Thyroid gland (tissue), 4 donors: ENCODE measurements at regions not wholly inside any gene's neighbourhood (a gene's known extent, or its start where the extent isn't known, plus 50 kb on each side); places are given as distances from the start of the nearest gene placed in this dataset.

Experiments used
- DNase-seq, 2 donors: peaks; one replicate each; pipeline ENCODE4 v3.0.0-alpha.2; 2019
- H3K27ac ChIP-seq, 3 donors: fragments of 200-600 bp; sonication (generic); 1 replicate in 2 of 3; 2 replicates in 1 of 3; pipeline ENCODE4 v1.5.1; 2016 to 2019; ENCODE audit warnings: mild to moderate bottlenecking in 1 of 3, moderate library complexity in 1 of 3
- H3K27me3 ChIP-seq: fragments of 200-600 bp; sonication (generic); one replicate; pipeline ENCODE4 v1.5.1; 2019
- H3K36me3 ChIP-seq, 2 donors: fragments of 200-600 bp; sonication (generic); one replicate each; pipeline ENCODE4 v1.5.1; 2016 to 2019
- H3K4me1 ChIP-seq, 2 donors: fragments of 200-600 bp; sonication (generic); one replicate each; pipeline ENCODE4 v1.5.1; 2017 to 2019
- H3K4me3 ChIP-seq, 3 donors: fragments of 200-600 bp; sonication (generic); replicated peaks in 1 of 3; 1 replicate in 2 of 3; 2 replicates in 1 of 3; pipeline ENCODE4 v1.5.1; 2016; ENCODE audit warnings: mild to moderate bottlenecking in 1 of 3
- H3K9me3 ChIP-seq: fragments of 200-600 bp; sonication (generic); one replicate; pipeline ENCODE4 v1.5.1; 2017
- POLR2A ChIP-seq, 2 donors: fragments of 450-650 bp; IDR thresholded peaks; one replicate each; pipeline ENCODE4 v1.6.1; 2017; ENCODE audit warnings: antibody characterized with exemption in 2 of 2, mild to moderate bottlenecking in 2 of 2, moderate library complexity in 1 of 2
- WGBS, 2 donors: methylation state at CpG; one replicate each; pipeline ENCODE4 v1.1.5; 2017; 5-methylcytosine and 5-hydroxymethylcytosine counted together
- intact Hi-C: fragments of 100-400 bp; cut with DNase I; formaldehyde crosslinking; loops from one replicate; pipeline ENCODE4 v1.15.1; 2023
- TF ChIP-seq, protein P1 (sequence below), 6 experiments: fragments of 200-600 bp in 3 of 6; fragments of 450-650 bp in 3 of 6; sonication (generic) in 3 of 6; IDR thresholded peaks; one replicate each; pipeline ENCODE4 v1.5.1; 2016 to 2019; ENCODE audit warnings: antibody characterized with exemption in 6 of 6, mild to moderate bottlenecking in 2 of 6, inconsistent platforms in 1 of 6, moderate library complexity in 1 of 6

DNA sequence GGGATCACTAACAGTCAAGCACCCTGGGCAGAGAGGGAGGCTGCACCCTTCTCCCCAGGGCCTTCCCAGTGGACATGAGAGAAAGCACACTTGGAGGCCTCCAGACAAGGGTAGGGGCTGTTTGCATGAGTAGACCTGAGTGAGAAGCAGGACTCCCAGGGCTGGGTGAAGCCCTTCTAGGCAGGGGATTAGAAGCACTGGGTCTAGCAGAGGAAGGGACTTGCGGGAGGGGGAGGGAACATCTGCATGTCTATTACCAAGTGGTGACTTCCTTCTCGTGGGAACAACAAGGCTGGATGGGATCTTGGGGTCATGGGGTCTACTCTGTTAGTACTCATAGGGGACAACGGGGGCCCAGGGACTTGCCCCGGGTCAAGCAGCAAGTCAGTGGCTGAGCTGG, 67.8 kb downstream of the EMX2 start:
- intact Hi-C loops = no loop called here
- WGBS, 2 donors = 61 to 76% methylated on average over 4 of the region's 4 CpGs

DNA sequence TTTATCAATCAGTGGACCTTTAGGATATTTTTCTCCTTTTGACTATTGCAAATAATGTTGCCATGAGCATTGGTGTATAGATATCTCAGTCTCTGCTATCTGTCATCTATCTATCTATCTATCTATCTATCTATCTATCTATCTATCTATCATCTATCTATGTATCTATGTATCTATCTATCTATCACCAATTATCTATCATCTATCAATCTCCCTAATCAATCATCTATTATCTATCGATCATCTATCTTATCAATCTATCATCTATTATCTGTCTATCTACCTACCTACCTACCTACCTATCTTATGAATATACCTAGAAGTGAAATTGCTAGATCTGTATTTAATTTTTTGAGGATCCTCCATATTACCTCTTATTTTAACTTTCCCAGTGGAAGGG, 69.6 kb downstream of the EMX2 start:
- intact Hi-C loops = no loop called here
- no peaks in the 10 kb centered on the region for H3K9me3 ChIP-seq

More for the DNA sequence above, 67.8 kb downstream of the EMX2 start:
- Histone ChIP-seq H3K36me3 (no peaks in the 10 kb centered on the region), H3K27me3 (no peaks in the 10 kb centered on the region), H3K4me3 (no peak overlapping the region), H3K9me3 (no peaks in the 10 kb centered on the region), H3K27ac (no peak overlapping the region), H3K4me1 (no peaks in the 10 kb centered on the region)
- TF ChIP-seq, protein P1, sequence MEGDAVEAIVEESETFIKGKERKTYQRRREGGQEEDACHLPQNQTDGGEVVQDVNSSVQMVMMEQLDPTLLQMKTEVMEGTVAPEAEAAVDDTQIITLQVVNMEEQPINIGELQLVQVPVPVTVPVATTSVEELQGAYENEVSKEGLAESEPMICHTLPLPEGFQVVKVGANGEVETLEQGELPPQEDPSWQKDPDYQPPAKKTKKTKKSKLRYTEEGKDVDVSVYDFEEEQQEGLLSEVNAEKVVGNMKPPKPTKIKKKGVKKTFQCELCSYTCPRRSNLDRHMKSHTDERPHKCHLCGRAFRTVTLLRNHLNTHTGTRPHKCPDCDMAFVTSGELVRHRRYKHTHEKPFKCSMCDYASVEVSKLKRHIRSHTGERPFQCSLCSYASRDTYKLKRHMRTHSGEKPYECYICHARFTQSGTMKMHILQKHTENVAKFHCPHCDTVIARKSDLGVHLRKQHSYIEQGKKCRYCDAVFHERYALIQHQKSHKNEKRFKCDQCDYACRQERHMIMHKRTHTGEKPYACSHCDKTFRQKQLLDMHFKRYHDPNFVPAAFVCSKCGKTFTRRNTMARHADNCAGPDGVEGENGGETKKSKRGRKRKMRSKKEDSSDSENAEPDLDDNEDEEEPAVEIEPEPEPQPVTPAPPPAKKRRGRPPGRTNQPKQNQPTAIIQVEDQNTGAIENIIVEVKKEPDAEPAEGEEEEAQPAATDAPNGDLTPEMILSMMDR (IDR thresholded peaks at IDR 0.05) = no peak
- no peak for TF ChIP-seq POLR2A (IDR thresholded peaks at IDR 0.05)
- DNase-seq = no peak

DNA sequence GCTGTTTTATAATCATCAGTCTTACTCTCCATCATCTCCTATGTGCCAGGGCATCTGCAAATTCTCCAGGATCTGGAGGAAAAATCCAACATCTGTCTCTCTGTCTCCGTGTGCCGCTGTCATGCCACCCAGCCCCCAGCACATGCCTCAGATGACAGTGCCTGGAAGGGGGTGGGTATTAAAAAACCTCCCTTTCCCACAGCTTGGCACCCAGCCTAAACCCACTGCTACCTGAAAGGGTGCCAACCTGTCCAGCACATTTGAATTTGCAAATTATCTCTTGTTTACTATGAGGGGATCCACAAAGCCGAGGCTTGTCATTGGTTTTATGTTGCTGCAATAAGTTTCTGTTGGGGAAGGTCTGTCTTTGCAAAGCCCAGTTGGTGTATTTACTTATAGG, 73.1 kb downstream of the EMX2 start:
- DNase-seq = no peak
- WGBS, 2 donors = 63 to 77% methylated on average over 3 of the region's 3 CpGs

More for the DNA sequence above, 69.6 kb downstream of the EMX2 start:
- WGBS, 2 donors = 96 to 100% methylated on average over 1 of the region's 1 CpG
- Histone ChIP-seq H3K27me3 (no peaks in the 10 kb centered on the region), H3K4me1 (no peaks in the 10 kb centered on the region), H3K36me3 (no peaks in the 10 kb centered on the region), H3K27ac (no peak overlapping the region), H3K4me3 (no peak overlapping the region)
- DNase-seq = no peak
- TF ChIP-seq POLR2A (IDR thresholded peaks at IDR 0.05) = no peak
- TF ChIP-seq, protein P1 (IDR thresholded peaks at IDR 0.05) = no peak

DNA sequence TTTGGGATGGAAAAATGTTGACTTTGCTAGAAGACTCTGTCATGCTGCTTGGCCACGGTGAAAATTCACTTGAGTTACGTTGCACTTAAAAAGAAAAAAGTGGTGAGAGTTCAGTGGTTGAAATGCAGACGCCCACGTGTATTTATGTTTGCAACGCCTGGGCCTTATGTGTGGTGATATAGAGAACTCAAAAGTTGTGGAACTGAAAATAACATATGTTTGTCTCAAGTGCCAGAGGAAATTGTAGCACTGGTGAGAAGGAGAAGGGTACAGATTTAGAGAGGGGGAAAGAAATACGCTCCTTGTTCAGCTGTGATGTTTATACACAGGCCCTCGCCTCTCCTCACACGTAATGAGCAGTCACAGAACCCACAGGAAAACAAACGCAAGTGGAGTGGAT, 73.6 kb downstream of the EMX2 start:
- intact Hi-C loops = no loop called here
- TF ChIP-seq, protein P1 (IDR thresholded peaks at IDR 0.05) = no peak
- Histone ChIP-seq H3K9me3 (no peaks in the 10 kb centered on the region), H3K4me3 (no peak overlapping the region), H3K4me1 (no peaks in the 10 kb centered on the region), H3K27ac (no peak overlapping the region), H3K36me3 (no peaks in the 10 kb centered on the region), H3K27me3 (no peaks in the 10 kb centered on the region)
- WGBS, 2 donors = 38 to 40% methylated on average over 9 of the region's 9 CpGs
- DNase-seq = no peak

More for the DNA sequence above, 73.1 kb downstream of the EMX2 start:
- Histone ChIP-seq H3K4me1 (no peaks in the 10 kb centered on the region), H3K36me3 (no peaks in the 10 kb centered on the region), H3K4me3 (no peak overlapping the region), H3K27me3 (no peaks in the 10 kb centered on the region), H3K9me3 (no peaks in the 10 kb centered on the region), H3K27ac (no peak overlapping the region)
- intact Hi-C loops = no loop called here
- TF ChIP-seq, protein P1 (IDR thresholded peaks at IDR 0.05) = no peak
- no peak for TF ChIP-seq POLR2A (IDR thresholded peaks at IDR 0.05)

DNA sequence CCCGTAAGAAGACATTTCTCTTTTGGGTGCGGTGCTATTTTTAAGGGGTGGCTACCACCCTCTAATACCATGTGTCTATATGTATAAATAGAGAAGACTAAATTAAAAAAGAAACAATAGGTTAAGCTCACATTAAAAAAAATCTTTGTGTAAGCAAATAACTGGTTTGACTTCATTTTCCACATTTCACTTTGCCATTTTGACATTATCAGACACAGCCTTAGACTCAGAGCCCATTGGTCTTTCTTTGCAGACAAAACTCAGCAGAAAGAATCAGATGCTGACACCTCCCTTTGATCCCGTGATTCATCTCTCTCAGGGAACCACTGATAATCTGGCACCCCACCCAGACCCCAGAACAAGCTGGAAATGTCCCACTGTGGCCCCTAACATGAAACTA, 74.5 kb downstream of the EMX2 start:
- WGBS, 2 donors = 61 to 77% methylated on average over 3 of the region's 3 CpGs
- TF ChIP-seq, protein P1 (IDR thresholded peaks at IDR 0.05) = no peak
- TF ChIP-seq POLR2A (IDR thresholded peaks at IDR 0.05) = no peak
- no peaks in the 10 kb centered on the region for H3K27me3 ChIP-seq
- no peak overlapping the region for H3K27ac ChIP-seq
- DNase-seq = no peak
- no peak overlapping the region for H3K4me3 ChIP-seq
- intact Hi-C loops = no loop called here
- no peaks in the 10 kb centered on the region for H3K9me3 ChIP-seq
- H3K36me3 ChIP-seq = no peaks in the 10 kb centered on the region
- H3K4me1 ChIP-seq = no peaks in the 10 kb centered on the region
